ENCODE measurements at regions not wholly inside any gene's neighbourhood (a gene's known extent, or its start where the extent isn't known, plus 50 kb on each side); places are given as distances from the start of the nearest gene placed in this dataset.

DNA sequence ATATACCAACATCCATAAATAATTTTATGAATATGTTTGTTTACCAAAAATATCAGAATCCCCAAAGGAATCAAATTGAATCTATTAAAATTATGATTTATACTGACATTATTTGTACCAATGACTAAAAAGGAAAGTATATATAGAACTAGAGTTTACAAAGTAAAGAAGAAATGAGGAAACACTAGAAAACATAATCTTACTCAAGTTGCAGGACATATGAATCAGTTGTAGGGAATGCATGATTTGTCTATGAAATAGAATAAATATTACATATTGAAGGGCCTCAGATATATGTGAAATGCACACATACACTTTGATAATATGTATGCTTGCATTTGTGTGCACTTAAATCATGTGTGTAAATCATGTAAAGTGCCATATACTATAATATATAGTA, 1466.4 kb downstream of the EFNB2 start:
- TF ChIP-seq, protein P1, sequence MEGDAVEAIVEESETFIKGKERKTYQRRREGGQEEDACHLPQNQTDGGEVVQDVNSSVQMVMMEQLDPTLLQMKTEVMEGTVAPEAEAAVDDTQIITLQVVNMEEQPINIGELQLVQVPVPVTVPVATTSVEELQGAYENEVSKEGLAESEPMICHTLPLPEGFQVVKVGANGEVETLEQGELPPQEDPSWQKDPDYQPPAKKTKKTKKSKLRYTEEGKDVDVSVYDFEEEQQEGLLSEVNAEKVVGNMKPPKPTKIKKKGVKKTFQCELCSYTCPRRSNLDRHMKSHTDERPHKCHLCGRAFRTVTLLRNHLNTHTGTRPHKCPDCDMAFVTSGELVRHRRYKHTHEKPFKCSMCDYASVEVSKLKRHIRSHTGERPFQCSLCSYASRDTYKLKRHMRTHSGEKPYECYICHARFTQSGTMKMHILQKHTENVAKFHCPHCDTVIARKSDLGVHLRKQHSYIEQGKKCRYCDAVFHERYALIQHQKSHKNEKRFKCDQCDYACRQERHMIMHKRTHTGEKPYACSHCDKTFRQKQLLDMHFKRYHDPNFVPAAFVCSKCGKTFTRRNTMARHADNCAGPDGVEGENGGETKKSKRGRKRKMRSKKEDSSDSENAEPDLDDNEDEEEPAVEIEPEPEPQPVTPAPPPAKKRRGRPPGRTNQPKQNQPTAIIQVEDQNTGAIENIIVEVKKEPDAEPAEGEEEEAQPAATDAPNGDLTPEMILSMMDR (IDR thresholded peaks at IDR 0.05; ENCODE audit: poor library complexity), result no peak
- no peak for TF ChIP-seq EZH2phosphoT487 (IDR thresholded peaks at IDR 0.05; ENCODE audit: low read depth, severe bottlenecking, unreplicated experiment)

Measured in hepatocyte (in vitro differentiated cells).